ENCODE measurements at regions not wholly inside any gene's neighbourhood (a gene's known extent, or its start where the extent isn't known, plus 50 kb on each side); places are given as distances from the start of the nearest gene placed in this dataset.
"Not testable (repeated sequence)": the region's sequence is repeated elsewhere in the genome, so short reads cannot be mapped to it uniquely, and the experiment has no call there.

DNA sequence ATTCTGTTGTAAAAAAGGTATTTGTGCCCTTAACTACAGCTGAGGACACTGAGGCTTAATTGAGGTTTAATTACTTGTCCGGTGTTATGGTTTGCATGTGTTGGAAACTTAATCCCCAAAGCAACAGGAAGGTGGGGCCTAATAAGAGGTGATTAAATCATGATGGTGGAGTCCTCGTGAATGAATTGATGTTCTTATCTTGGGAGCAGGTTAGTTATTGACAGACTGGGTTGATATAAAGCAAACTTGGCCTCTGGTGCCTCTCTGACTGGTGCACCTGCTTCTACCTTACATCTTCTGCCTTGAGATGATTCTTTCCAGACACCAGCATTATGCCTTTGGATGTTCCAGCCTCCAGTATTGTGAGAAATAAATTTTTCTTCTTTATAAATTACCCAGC lies 306.5 kb upstream of the HS3ST5 start:
- Mint-ChIP-seq H3K9me3 (ENCODE audit: insufficient read depth) (peaks cover 5% of the 10 kb centered on the region), H3K27ac (no peak overlapping the region), H3K27me3 (ENCODE audit: low read depth) (no peaks in the 10 kb centered on the region), H3K36me3 (ENCODE audit: low read depth) (no peaks in the 10 kb centered on the region), H3K4me3 (no peak overlapping the region), H3K4me1 (ENCODE audit: low read depth) (no peaks in the 10 kb centered on the region)
- CTCF ChIA-PET = no interaction called here
- DNase-seq (no peak), ATAC-seq (no peak)
- POLR2A ChIA-PET = no interaction called here

DNA sequence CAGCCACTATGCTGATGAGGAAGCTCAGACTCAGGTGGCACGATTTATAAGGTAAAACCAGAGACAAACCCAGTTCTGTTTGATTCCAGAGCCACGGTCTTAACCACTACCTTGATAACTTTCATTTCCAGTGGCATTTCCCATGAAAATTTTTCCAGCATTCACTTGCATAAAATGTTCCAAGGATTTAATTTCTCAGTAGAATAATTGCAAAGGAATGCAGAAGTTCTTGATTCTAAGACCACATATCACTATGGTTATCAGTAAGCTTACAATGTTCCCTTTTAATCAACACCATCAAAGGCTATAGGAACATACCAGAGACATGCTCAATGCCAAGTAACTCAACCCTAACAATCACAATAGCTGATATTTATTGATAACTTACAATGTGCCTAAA lies 306.0 kb upstream of the HS3ST5 start:
- no peaks in the 10 kb centered on the region for H3K27me3 Mint-ChIP-seq (ENCODE audit: low read depth)
- DNase-seq (no peak), ATAC-seq (no peak)
- no peak overlapping the region for H3K27ac Mint-ChIP-seq
- no peak overlapping the region for H3K4me3 Mint-ChIP-seq
- H3K4me1 Mint-ChIP-seq (ENCODE audit: low read depth) = no peaks in the 10 kb centered on the region
- ChIA-PET CTCF (no interaction called here), POLR2A (no interaction called here)
- H3K36me3 Mint-ChIP-seq (ENCODE audit: low read depth) = no peaks in the 10 kb centered on the region
- peaks cover 5% of the 10 kb centered on the region for H3K9me3 Mint-ChIP-seq (ENCODE audit: insufficient read depth)

DNA sequence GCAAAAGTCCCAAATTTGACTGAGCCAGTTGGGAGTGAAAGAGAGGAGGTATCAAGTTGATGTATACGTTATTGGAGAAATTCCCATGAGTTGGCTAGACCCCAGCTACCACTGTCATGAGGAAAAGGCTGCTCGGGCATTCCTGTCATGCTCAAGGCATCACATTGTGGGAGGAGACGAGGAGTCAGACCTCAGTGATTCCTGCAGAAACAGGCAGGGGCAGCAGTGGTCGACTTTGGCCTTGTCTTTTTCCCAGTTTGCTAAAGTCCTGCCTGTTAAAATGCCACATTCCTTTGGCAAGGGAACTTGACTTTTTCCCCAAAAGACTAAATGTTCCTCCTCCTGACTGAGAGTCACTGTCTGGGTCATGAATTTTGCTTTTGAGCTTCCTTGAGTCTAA lies 295.5 kb upstream of the HS3ST5 start:
- ATAC-seq (no peak), DNase-seq (no peak)
- Mint-ChIP-seq H3K4me1 (ENCODE audit: low read depth) (no peaks in the 10 kb centered on the region), H3K27me3 (ENCODE audit: low read depth) (no peaks in the 10 kb centered on the region), H3K4me3 (no peak overlapping the region), H3K9me3 (ENCODE audit: insufficient read depth) (peaks cover 15% of the 10 kb centered on the region), H3K27ac (no peak overlapping the region), H3K36me3 (ENCODE audit: low read depth) (no peaks in the 10 kb centered on the region)
- CTCF ChIA-PET = no interaction called here
- POLR2A ChIA-PET = no interaction called here

DNA sequence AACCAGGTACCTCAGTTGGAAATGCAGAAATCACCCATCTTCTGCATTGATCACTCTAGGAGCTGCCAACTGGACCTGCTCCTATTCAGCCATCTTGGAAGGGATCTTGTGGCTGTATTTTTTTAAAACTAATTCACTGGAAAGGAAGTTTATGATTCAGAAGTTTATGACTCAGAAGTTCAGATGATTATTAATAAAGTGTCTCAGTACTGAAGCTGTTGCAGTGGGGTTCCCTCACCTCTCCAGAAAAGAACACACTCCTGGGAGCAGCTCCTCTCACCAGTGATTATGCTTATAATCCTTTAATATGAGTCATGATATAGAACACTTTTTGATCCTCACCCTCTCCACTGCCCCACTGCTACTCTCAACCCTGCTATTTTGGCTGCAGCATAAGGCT lies 291.2 kb upstream of the HS3ST5 start:
- Mint-ChIP-seq H3K27ac (no peak overlapping the region), H3K4me3 (no peak overlapping the region), H3K9me3 (ENCODE audit: insufficient read depth) (peaks cover 15% of the 10 kb centered on the region), H3K4me1 (ENCODE audit: low read depth) (no peaks in the 10 kb centered on the region), H3K36me3 (ENCODE audit: low read depth) (no peaks in the 10 kb centered on the region), H3K27me3 (ENCODE audit: low read depth) (no peaks in the 10 kb centered on the region)
- ChIA-PET CTCF (no interaction called here), POLR2A (no interaction called here)
- ATAC-seq = no peak
- no peak for DNase-seq

DNA sequence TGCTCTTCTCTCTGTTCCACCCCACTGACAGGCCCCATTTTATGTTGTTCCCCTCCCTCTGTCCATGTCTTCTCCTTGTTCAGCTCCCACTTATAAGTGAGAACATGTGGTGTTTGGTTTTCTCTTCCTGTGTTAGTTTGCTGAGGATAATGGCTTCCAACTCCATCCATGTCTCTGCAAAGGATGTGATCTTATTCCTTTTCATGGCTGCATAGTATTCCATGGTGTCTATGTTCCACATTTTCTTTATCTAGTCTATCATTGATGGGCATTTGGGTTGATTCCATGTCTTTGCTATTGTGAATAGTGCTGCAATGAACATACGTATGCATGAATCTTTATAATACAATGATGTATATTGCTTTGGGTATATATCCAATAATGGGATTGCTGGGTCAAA lies 283.4 kb upstream of the HS3ST5 start:
- POLR2A ChIA-PET; ATAC-seq; H3K27me3 Mint-ChIP-seq (ENCODE audit: low read depth); H3K27ac Mint-ChIP-seq; DNase-seq; H3K4me1 Mint-ChIP-seq (ENCODE audit: low read depth); CTCF ChIA-PET; H3K4me3 Mint-ChIP-seq; H3K36me3 Mint-ChIP-seq (ENCODE audit: low read depth): not testable (repeated sequence)
- peaks cover 11% of the 10 kb centered on the region for H3K9me3 Mint-ChIP-seq (ENCODE audit: insufficient read depth)

DNA sequence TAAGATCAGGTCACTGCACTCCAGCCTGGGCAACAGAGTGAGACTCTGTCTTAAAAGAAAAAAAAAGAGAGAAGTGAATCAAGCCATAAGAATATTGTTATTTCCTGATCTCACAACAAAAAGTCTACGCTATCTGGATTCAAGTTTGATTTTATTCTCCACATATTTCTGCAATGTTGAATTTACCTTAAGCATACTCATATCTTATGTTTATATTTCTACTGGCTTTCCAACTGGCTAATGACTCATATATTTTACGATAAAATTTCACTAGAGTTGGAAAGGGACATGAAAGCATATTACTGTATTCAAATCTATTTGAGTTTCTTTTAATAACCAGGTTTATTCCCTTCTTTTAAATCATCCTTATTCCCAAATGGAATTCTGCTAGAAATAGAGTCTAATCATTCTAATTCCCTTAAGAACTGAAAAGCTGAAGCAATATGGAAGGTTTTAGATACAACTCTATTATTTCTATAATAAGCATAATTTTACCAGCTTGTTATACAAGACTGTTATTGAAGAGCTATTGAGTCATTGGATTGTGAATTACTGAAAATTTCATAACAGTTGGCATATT lies 276.9 kb upstream of the HS3ST5 start:
- no peak overlapping the region for H3K27ac Mint-ChIP-seq
- H3K4me3 Mint-ChIP-seq = no peak overlapping the region
- no peaks in the 10 kb centered on the region for H3K36me3 Mint-ChIP-seq (ENCODE audit: low read depth)
- no peak for DNase-seq
- no peak for ATAC-seq
- ChIA-PET CTCF (no interaction called here), POLR2A (no interaction called here)
- H3K4me1 Mint-ChIP-seq (ENCODE audit: low read depth) = no peaks in the 10 kb centered on the region
- no peaks in the 10 kb centered on the region for H3K9me3 Mint-ChIP-seq (ENCODE audit: insufficient read depth)
- no peaks in the 10 kb centered on the region for H3K27me3 Mint-ChIP-seq (ENCODE audit: low read depth)

DNA sequence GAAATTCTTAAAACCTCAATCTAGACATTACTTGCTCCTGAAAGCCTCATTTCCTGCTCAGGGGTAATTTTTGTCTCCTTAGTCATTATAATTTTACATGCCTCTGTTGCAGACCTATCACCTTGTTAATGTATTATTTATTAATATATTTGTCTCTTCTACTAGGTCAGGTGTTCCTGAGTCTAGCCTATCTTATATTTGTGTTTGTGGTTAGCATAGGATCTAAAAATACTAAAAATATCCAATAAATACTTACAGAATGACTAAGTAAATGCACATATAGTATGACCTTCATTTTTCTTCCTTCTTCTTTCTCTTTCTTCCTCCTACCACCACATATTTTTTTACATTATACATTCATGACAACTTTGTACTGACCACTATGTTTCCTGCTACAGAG lies 268.9 kb upstream of the HS3ST5 start:
- POLR2A ChIA-PET = no interaction called here
- H3K27ac Mint-ChIP-seq = no peak overlapping the region
- peaks cover 8% of the 10 kb centered on the region for H3K9me3 Mint-ChIP-seq (ENCODE audit: insufficient read depth)
- no peak for DNase-seq
- H3K36me3 Mint-ChIP-seq (ENCODE audit: low read depth) = no peaks in the 10 kb centered on the region
- H3K4me1 Mint-ChIP-seq (ENCODE audit: low read depth) = no peaks in the 10 kb centered on the region
- no peak for ATAC-seq
- CTCF ChIA-PET = no interaction called here
- no peaks in the 10 kb centered on the region for H3K27me3 Mint-ChIP-seq (ENCODE audit: low read depth)
- no peak overlapping the region for H3K4me3 Mint-ChIP-seq

DNA sequence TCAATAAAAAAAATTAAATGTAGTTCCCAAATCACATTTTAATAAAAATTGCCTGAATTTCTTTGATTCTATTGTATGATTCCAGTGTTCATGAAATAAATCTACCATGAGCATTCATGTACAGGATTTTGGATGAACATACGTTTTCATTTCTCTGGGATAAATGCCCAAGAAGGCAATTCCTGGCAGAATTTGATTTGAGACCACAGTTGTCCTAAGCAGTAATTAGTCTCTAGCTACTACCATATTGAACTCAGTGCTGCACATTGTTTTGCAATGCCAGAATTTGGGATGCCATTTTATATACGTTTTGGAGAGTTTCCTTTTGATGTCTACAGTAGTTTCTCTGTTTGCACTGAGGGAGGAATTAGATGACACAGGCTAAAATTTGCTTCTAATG lies 265.3 kb upstream of the HS3ST5 start:
- Mint-ChIP-seq H3K27ac (no peak overlapping the region), H3K4me1 (ENCODE audit: low read depth) (no peaks in the 10 kb centered on the region), H3K9me3 (ENCODE audit: insufficient read depth) (peaks cover 8% of the 10 kb centered on the region), H3K4me3 (no peak overlapping the region), H3K36me3 (ENCODE audit: low read depth) (no peaks in the 10 kb centered on the region), H3K27me3 (ENCODE audit: low read depth) (no peaks in the 10 kb centered on the region)
- POLR2A ChIA-PET = no interaction called here
- no peak for DNase-seq
- CTCF ChIA-PET = no interaction called here
- no peak for ATAC-seq

DNA sequence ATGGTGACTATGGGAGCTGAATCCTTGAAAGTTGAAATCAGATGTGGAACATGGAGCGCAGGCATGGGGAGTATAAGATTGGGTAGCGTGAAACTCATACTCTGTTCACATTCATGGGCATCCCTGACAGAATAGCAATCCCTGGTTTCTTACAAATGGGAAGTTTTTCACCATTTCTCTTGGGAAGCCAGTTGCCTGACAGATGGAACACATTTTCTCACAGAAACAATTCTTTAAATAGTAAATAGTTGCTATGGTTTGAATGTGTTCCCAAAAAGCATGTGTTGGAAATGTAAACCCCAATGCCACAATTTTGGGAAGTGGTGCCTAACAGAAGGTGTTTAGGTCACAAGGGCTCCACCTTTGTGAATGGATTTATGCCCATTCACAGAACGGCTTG lies 262.8 kb upstream of the HS3ST5 start:
- Mint-ChIP-seq H3K4me1 (ENCODE audit: low read depth) (no peaks in the 10 kb centered on the region), H3K9me3 (ENCODE audit: insufficient read depth) (peaks cover 8% of the 10 kb centered on the region), H3K27me3 (ENCODE audit: low read depth) (no peaks in the 10 kb centered on the region), H3K27ac (no peak overlapping the region), H3K36me3 (ENCODE audit: low read depth) (no peaks in the 10 kb centered on the region), H3K4me3 (no peak overlapping the region)
- no peak for ATAC-seq
- ChIA-PET POLR2A (no interaction called here), CTCF (no interaction called here)
- no peak for DNase-seq

DNA sequence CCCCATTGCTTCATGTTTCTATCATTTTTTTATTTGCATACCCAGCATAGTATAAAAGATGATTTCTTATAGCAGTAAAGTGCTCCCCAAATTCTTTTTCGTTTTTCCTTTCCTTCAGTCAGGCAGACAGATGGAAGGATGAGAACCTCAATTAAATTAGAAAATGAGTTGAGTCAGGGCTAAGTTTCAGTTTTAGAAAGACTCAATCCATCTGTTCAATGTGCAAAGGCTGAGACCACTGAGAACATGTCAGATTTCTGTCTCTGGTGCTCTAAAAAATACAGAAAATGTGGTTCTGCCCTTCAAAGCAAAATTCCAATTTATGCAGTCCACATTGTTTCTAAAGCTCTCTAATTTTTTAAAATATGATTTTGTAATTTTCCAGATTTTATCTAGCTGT lies 257.6 kb upstream of the HS3ST5 start:
- no peak overlapping the region for H3K4me3 Mint-ChIP-seq
- H3K9me3 Mint-ChIP-seq (ENCODE audit: insufficient read depth) = no peaks in the 10 kb centered on the region
- H3K27ac Mint-ChIP-seq = no peak overlapping the region
- no peaks in the 10 kb centered on the region for H3K27me3 Mint-ChIP-seq (ENCODE audit: low read depth)
- POLR2A ChIA-PET = no interaction called here
- H3K36me3 Mint-ChIP-seq (ENCODE audit: low read depth) = no peaks in the 10 kb centered on the region
- H3K4me1 Mint-ChIP-seq (ENCODE audit: low read depth) = no peaks in the 10 kb centered on the region
- no peak for DNase-seq
- CTCF ChIA-PET = no interaction called here
- no peak for ATAC-seq

DNA sequence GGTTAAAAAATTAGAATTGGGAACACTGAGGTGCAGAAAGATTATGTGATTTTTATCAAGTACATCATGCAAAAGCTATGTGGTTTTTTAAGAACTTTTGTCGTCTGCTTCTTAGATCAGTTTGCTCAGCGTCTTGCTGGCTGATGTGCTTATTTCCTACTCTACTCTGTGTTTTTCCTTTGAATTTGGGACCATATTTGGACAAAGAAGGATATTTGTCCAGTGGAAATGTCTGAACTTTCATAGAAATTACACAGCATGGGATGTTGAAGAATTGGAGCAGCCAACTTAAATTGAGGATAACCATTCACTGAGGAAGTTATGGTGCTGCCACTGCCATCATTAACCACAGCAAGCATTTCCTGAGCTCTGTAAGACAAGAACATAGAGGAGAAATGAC lies 252.8 kb upstream of the HS3ST5 start:
- ChIA-PET POLR2A (no interaction called here), CTCF (no interaction called here)
- H3K9me3 Mint-ChIP-seq (ENCODE audit: insufficient read depth) = no peaks in the 10 kb centered on the region
- no peak overlapping the region for H3K4me3 Mint-ChIP-seq
- no peaks in the 10 kb centered on the region for H3K4me1 Mint-ChIP-seq (ENCODE audit: low read depth)
- ATAC-seq = no peak
- H3K36me3 Mint-ChIP-seq (ENCODE audit: low read depth) = no peaks in the 10 kb centered on the region
- DNase-seq = no peak
- no peaks in the 10 kb centered on the region for H3K27me3 Mint-ChIP-seq (ENCODE audit: low read depth)
- no peak overlapping the region for H3K27ac Mint-ChIP-seq

DNA sequence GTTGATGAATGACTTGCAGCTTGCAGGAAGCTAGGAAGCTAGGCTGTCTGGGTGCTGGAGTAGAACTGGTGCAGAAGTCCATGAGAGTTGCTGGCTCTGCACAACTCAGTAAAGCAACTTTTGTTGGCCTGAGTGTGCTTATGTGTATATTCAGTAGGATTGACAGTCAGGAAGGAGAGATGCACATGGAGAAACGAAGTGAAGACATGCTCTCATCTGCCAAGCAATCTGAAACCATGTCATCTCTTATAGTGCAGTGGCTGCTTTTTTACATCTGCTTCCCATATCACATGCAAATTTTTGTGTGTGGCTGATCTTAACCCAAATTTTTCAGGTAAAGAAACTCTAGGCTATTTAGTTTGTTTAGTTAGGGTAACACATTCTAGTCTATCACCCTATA lies 252.4 kb upstream of the HS3ST5 start:
- no peak for ATAC-seq
- ChIA-PET CTCF (no interaction called here), POLR2A (no interaction called here)
- no peak overlapping the region for H3K4me3 Mint-ChIP-seq
- no peak overlapping the region for H3K27ac Mint-ChIP-seq
- no peaks in the 10 kb centered on the region for H3K9me3 Mint-ChIP-seq (ENCODE audit: insufficient read depth)
- DNase-seq = no peak
- no peaks in the 10 kb centered on the region for H3K4me1 Mint-ChIP-seq (ENCODE audit: low read depth)
- no peaks in the 10 kb centered on the region for H3K36me3 Mint-ChIP-seq (ENCODE audit: low read depth)
- H3K27me3 Mint-ChIP-seq (ENCODE audit: low read depth) = no peaks in the 10 kb centered on the region

DNA sequence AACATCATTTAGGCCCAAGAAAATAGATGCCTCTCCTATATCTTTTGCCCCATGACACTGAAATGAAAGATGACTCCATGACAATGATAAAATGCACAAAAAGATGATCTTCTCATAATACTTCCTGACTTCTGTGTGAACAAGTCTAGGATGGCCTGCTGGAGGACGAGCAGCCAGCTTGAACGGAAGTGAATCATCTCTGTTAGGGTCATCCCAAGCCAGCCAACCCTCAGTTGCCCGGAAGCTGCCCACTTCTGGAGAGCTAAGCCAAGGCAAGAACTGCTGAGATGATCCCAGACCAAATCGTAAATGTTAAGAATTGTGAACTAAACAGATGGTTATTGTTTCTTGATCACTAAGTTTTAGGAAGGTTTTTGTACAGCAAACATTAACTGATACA lies 249.7 kb upstream of the HS3ST5 start:
- H3K4me3 Mint-ChIP-seq = no peak overlapping the region
- POLR2A ChIA-PET = no interaction called here
- no peaks in the 10 kb centered on the region for H3K36me3 Mint-ChIP-seq (ENCODE audit: low read depth)
- no peaks in the 10 kb centered on the region for H3K27me3 Mint-ChIP-seq (ENCODE audit: low read depth)
- no peak overlapping the region for H3K27ac Mint-ChIP-seq
- no peak for DNase-seq
- peaks cover 7% of the 10 kb centered on the region for H3K9me3 Mint-ChIP-seq (ENCODE audit: insufficient read depth)
- CTCF ChIA-PET = no interaction called here
- ATAC-seq = no peak
- H3K4me1 Mint-ChIP-seq (ENCODE audit: low read depth) = no peaks in the 10 kb centered on the region

Data from activated CD8-positive, alpha-beta T cell treated with anti-CD3 and anti-CD28 coated beads, Interleukin-2, amount 10 ng/mL, durations not matched to agents 7 days and 5 days (primary cell).